H1 (cell line): ENCODE measurements at regions not wholly inside any gene's neighbourhood (a gene's known extent, or its start where the extent isn't known, plus 50 kb on each side); places are given as distances from the start of the nearest gene placed in this dataset.

Experiments used
- ATF2 ChIP-seq: IDR thresholded peaks from 2 replicates; pipeline ENCODE4 v1.6.1; 2012; ENCODE audit warnings: low read length, inconsistent platforms
- SIN3A ChIP-seq, 2 experiments: IDR thresholded peaks in 1 of 2; conservative IDR thresholded peaks in 1 of 2; 2 replicates each; pipeline ENCODE4 v1.6.1; 2011 to 2012; ENCODE audit warnings: low read length in 2 of 2, improper control_type of control experiment in 1 of 2, low read depth in 1 of 2, mild to moderate bottlenecking in 1 of 2

- TF ChIP-seq ATF2 (no peak), SIN3A (conservative IDR thresholded peaks at IDR 0.05 in 1 of 2, IDR thresholded peaks at IDR 0.05 in 1 of 2; ENCODE audit: low read depth in 1 of 2, low read length in 2 of 2) (no peak)
These were observed 526.6 kb downstream of the GLRX3 start (continued) for GRCh38 chr10:130662775-130663174.
